GM18868 (cell line): ENCODE measurements at regions not wholly inside any gene's neighbourhood (a gene's known extent, or its start where the extent isn't known, plus 50 kb on each side); places are given as distances from the start of the nearest gene placed in this dataset.
A peak's percentile ranks its signal among the peaks of the same experiment; 100 is the strongest.

ENCODE experiments used
- ATAC-seq: cut with Tn5 transposase; IDR thresholded peaks from one replicate; pipeline ENCODE4 v1.9.1; 2021; ENCODE audit warnings: mild to moderate bottlenecking, moderate library complexity; ENCODE audit not compliant: unreplicated experiment

DNA sequence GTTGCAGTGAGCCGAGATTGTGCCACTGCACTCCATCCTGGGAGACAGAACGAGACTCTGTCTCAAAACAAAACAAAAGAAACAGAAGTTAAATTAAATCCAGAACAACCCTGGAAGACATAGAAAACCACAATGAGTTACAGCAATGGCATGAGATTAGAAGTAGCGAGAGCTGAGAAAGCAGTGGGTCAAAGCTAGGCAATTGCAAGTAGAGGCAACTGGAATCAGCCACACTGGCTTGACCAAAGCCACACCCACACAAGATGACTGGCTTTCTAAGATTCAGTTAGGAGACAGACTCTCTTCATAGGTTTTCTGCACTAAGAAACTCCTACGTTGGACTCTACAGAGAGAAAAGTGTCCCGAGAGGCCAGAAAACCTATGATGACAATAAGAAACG, 443.0 kb downstream of the GPM6A start:
- no peak for ATAC-seq

DNA sequence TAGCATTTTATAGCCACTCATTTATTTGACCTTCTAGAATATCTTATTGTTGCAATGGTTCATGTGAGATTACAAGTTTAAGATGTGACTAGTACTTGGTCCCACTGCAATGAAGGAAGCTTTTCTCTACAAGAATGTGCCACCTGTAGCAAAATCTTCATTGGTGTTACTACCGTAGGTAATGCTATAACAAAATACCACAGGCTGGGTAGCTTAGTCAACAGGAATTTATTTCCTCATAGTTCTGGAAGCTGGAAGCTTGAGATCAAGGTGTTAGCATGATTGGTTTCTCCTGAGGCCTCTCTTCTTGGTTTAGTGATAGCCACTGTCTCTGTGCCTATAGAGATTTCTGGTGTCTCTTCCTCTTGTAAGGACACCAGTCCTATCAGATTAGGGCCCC, 441.0 kb downstream of the GPM6A start:
- no peak for ATAC-seq

DNA sequence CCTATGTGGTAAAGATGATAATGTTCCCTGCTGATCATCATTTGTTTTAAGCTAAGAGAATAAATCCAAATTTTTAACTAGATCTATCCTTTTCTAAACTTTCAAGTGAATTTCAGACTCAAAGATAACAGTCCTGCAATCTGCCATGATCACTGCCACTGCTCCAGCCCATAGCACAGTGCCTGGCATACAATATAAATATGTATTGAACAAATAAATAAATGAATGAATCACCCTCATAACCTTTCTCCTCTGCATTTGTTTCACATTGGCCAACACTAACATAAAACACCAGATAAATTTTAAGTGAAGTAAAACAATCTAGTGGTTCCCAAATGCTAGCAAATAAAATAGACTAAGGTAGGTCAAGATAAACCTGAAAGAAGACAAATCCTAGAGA, 439.0 kb downstream of the GPM6A start:
- no peak for ATAC-seq

GRCh38 chr4:175374459-175374858, 437.6 kb downstream of the GPM6A start:
- ATAC-seq, result no peak

DNA sequence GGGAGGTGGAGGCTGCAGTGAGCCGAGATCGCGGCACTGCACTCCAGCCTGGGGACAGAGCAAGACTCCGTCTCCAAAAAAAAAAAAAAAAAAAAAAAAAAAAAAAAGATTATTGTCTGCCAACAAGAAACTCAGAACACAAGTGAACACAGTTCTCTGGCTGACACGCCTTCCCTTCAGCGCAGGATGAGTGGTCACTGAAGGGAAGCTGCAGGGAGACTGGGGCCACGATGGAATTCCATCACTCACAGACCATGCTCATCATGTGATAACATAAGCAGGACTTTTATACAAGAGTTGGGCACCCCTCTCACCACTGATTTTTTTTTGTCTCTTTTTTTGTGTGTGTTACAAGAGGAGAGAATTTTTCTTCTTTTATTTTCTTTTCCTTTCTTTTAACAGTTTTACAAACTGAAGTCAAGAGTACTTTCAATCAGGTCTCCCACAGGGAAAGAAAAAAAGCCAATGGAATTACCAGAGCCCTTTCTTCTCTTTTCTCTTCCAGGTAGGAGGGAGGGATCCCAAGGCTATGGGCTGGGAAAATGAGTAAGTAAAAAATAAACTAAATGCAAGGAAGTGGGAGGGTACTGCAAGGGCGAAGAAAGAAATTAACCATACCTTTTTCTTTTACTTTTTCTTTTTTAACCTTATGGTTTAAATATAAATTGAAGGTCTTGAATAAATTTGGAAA, 435.6 kb downstream of the GPM6A start:
- no peak for ATAC-seq

DNA sequence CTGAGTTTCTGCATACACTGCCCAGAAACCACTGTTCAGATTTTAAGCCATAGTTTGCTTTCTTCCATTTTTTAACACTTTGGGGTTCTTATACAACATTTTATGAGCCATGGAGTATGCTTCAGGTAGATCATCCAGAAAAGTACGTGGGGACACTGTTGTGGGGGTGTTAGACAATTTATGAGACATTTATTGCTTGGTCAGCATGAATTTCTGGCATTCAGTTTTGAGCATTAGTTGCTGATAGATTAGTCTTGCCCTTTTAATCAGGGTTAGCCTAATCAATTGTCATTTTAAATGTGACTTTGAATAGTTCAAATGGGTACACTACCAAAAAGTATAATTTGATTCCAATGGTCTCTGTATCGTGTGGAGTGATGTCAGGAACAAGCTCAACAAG, 434.9 kb downstream of the GPM6A start:
- ATAC-seq, result no peak

GRCh38 chr4:175378372-175378771, 433.7 kb downstream of the GPM6A start:
- ATAC-seq, result no peak

DNA sequence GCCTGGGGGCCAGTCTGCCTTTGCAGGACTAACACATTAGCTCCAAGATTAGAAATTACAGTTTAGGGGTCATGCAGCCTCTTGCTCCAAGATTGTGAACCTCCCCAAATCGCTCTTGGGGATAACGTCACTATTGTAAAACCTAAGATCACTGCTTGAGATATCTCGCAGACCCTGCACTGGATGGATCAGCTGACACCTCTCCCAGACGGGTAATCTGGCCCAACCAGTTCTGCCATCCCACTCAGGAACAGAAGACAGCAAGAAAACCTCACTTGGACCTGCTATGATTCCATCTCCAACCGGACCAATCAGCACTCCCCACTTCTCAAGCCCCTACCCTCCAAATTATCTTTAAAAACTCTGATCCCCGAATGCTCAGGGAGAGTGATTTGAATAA, 431.2 kb downstream of the GPM6A start:
- ATAC-seq, result no peak

- ATAC-seq, result no peak
These were observed 426.3 kb downstream of the GPM6A start for GRCh38 chr4:175385797-175386196.

GRCh38 chr4:175386776-175387507, 425.1 kb downstream of the GPM6A start:
- ATAC-seq, result peak; percentile 67

DNA sequence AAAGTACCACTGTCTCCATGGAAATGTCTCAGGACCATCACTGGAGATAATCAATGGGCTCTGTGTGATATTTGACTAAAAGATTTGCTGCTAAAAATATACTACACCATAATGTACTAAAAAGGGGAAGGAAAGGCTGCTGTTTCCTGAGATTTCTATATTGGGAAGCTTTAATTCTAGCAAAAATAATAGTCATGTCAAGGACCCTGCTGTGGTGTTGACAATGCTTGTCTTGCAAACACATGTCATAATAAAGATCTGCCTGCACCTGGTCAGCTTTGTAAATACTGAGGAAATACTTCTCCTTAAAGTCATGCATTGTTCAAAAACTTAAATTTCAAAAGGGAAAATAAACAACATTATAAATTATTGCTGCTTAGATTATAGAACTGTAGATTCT, 417.9 kb downstream of the GPM6A start:
- ATAC-seq, result no peak

DNA sequence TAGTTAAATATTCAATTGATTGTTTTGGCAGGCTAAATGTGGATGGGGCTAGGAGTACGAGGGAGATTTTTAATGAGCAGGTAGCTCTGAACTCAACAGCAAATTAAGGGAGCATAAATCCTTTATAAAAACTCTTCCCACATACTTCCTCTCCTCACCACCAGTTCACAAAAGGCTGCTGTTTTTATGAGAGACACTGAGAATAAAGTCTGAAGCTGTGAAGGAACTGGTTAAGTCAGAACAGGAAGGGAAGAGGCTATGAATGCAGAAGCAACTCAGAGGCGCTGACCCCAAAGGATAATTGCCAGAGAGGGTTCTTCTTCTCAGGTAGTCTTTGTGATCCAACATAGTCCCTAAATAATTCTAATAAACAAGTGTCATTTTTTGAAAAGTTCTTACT, 406.1 kb downstream of the GPM6A start:
- ATAC-seq, result no peak

DNA sequence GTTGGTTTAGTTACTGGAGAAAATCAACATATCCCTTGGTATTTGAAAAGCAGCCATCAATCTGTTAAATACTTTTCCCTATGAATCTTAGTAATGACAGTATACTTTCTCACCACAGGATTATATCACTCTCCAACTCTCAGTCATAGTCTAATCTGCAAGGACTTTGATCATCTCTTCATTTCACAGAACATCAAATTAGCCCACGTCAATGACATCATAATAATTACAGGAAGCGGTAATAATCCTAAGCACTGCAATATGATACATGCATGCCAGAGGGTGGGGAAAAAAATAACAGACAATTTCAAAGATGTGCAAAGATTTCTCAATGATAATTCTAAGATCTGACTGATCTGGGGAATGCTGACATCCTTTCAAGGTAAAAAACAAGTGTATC, 404.1 kb downstream of the GPM6A start:
- ATAC-seq, result no peak

- ATAC-seq, result no peak
These were observed 400.8 kb downstream of the GPM6A start for GRCh38 chr4:175411251-175411650.

DNA sequence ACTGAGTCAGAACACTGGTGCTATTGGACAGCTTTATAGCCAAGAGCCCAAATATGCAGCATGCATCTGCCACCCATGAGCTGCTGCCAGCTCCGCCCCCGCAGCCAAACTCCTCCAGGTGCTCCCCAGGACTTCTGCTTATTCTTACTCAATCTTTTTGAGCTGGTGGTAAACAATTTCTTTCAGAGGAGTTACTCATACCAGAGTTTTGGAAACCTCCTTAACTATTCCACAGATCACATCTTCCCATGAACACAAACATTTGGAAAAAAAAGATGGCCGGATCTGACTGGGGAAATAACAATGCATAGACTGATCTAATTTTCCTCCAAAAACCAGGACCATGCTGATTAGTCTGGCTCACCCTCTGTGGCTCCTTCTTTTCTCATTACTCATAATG, 399.9 kb downstream of the GPM6A start:
- no peak for ATAC-seq

DNA sequence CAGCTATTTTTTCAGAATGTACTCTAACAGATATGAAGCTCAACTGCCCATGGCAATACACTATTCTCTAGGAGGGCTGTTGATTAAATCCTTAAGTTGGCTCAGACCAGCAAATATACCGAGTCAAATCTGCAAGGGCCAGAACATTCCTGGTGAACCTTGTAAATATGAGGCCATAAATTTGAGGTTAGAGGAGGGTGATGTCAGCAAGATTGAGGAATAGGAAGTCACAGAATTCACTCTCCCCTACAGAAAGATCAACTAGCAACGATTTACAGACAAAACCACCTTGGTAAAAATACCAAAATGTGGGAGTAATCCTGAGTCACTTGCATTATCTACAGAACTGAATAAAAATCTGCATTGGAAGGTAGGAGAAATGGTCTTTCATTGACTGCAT, 399.3 kb downstream of the GPM6A start:
- no peak for ATAC-seq

DNA sequence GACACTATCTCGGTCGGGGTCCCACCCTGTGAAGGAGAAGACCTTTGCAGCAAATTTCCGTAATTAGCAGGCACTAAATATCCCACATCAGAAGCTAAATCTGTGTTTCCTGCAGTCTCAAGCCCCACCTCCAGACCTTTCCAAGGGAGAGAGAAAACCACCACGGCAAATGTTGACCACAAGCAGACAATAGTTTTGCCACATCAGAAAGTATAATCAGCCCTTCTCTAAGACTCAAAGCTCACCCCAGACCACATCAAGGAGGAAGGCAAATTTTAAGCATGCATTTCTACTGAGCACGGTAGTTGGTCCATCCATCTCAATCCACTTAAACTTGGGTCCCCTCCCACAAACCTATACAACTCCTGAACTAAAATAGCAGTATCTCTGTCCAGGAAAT, 398.5 kb downstream of the GPM6A start:
- no peak for ATAC-seq

- no peak for ATAC-seq
These were observed 397.5 kb downstream of the GPM6A start for GRCh38 chr4:175414602-175415001.

GRCh38 chr4:175418516-175418915, 393.5 kb downstream of the GPM6A start:
- ATAC-seq, result no peak

GRCh38 chr4:175419236-175419718, 392.8 kb downstream of the GPM6A start:
- ATAC-seq, result no peak

DNA sequence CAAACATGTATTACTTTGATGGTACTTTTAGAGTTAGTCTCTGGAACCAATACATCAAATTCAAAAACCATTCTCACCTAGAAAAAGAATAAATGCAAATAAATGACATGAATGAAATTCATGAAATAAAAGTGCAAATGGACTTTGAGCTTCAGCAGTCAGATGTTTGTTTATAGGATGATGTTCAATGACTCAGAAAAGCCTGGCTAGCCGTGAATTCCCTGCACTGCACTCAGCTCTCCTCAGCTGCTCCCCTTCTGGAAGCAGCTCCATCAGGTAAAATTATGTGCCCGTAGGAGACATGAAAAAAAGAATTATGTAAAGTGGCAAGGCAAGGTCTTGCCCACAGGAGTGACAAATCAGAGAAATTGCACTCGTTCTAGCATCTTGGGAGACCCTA, 390.6 kb downstream of the GPM6A start:
- ATAC-seq, result no peak

GRCh38 chr4:175422331-175422730, 389.7 kb downstream of the GPM6A start:
- no peak for ATAC-seq

DNA sequence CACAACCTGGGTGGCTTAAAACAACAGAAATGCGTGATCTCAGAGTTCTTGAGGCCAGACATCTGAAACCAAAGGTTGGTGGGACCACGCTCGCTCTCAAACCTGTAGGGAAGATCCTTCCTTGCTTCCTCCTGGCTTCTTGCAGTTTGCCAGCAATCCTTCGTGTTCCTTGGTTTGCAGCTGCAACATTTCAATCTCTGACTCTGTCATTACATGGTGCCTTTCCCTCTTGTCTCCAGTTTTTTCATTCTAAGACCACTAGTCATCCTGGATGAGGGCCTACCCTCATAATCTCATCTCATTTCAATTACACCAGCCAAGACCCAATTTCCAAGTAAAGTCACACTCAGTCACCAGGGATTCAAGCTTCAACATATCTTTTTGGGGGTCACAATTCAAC, 388.0 kb downstream of the GPM6A start:
- ATAC-seq, result no peak
